Choroid plexus epithelial cell (primary cell): ENCODE measurements at regions not wholly inside any gene's neighbourhood (a gene's known extent, or its start where the extent isn't known, plus 50 kb on each side); places are given as distances from the start of the nearest gene placed in this dataset.
A peak's percentile ranks its signal among the peaks of the same experiment; 100 is the strongest.

ENCODE experiments used
- DNase-seq: peaks from one replicate; pipeline ENCODE4 v3.0.0-alpha.2; 2010; ENCODE audit warnings: low read depth
- H3K4me3 ChIP-seq: 2 replicates; pipeline ENCODE4 v1.5.1; 2011; ENCODE audit warnings: low read depth, mild to moderate bottlenecking, control low read depth, low read length, moderate library complexity
- CTCF ChIP-seq: conservative IDR thresholded peaks from 2 replicates; pipeline ENCODE4 v1.5.1; 2011; ENCODE audit warnings: low read depth, mild to moderate bottlenecking, control low read depth, inconsistent platforms, low read length, moderate library complexity

GRCh38 chr3:110193074-110193473 lies 855.7 kb upstream of the DPPA4 start:
- H3K4me3 ChIP-seq, result no peak overlapping the region
- peak; percentile 9 for DNase-seq
- no peak for TF ChIP-seq CTCF

DNA sequence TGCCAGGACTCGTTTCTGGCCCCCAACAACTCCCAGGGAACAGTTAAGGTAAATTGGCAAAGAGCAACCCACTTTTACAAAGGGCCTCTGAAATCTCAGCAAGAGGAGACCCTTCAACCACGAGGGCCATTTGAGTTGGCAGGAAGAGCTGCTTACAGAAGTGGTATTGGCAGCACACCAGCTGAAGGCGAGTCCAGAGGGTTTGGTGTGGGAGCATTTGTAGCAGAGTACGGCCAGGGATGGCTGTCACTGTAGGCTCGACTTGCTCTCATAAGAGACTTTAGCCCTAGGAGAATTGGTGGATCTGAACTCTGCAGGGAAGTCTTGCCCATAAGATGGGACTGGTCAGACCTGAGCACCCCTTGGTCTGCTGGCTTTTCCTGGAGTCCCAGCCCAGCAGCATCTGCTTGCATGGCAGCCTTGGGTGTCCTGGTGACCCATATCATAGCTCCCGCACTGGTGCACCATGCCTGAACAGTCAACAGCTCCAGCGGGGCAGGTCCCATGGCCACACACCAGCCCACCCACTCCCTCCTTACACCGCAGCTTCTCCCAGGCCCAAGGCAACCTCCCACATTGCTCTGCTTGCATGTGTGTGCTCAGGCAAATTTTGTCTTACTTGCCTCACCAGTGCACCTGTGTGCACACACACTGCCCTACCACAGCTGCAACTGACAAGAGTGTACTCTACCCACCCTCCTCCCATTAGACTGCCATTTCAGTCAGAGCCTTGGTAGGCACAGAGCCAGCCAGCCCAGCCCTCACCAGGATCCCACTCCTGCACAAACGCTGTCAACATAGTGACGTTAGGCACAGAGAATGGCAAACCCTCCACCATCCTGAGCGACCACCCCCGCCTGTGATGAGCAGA lies 861.6 kb upstream of the DPPA4 start:
- TF ChIP-seq CTCF, result no peak
- no peak overlapping the region for H3K4me3 ChIP-seq
- DNase-seq, result peak; percentile 23

DNA sequence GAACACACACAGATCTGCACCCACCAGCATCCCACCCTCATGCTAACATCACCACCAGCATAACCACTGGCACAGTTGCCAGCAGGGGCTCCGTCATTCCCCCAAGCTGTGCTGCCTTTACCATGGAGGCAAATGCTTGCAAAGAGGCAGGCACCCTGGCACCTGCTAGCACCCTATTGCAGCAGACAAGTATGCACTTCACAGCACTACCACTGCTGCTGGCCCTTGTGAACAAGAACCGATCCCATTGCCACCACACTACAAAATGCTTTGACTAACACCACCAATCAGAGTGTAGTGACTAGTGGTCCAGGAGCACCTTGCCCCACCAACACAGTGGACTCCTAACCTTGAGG lies 862.2 kb upstream of the DPPA4 start:
- DNase-seq, result no peak
- no peak for TF ChIP-seq CTCF
- no peak overlapping the region for H3K4me3 ChIP-seq

DNA sequence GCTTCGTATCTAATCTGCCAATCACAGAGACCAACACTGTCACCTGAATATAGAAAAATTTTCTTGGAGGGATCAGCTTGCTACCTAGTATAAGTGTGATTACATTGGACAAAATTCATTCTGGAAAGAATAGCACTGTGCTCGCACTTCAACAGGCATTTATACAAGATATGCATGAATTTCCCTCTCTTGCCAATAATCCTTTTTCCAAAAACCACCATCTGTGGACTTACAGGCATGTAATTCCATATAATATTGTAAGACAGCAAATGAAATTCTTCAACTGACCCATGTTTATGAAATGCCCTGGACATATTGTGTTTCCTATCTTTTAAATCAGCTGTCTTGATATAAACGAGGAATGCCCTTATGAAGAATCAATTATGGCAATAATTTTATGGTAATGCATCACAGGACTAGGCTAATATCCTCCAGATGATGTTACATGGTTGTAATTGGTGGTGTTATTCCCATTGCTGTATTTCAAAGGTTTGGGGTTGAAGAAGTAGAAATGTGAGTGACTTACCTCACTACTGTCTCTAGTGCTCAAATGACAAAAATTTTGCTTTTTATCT lies 861.4 kb upstream of the NECTIN3 start:
- no peak for DNase-seq
- no peak overlapping the region for H3K4me3 ChIP-seq
- TF ChIP-seq CTCF, result no peak

DNA sequence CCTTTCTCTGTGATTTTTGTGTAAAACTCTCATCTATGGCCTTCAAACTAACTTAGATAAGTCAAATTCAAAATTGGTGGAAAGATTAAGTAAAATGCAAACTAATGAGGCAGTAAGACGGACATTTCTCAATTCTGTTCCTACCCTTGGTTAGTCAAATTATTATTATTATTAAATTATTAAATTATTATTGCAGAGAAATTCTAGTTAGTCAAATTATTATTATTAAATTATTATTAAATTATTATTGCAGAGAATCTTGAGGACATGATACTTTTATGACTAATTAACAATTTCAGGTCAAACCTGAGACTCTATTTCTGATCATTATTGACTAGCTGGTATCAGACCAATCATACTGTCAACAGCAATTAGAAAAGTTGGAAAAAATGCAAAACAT lies 845.0 kb upstream of the NECTIN3 start:
- no peak for TF ChIP-seq CTCF
- DNase-seq, result no peak
- H3K4me3 ChIP-seq, result no peak overlapping the region

- no peak for TF ChIP-seq CTCF
- no peak overlapping the region for H3K4me3 ChIP-seq
- DNase-seq, result peak; percentile 19
Measured at GRCh38 chr3:110227991-110228390, 843.6 kb upstream of the NECTIN3 start.

GRCh38 chr3:110234831-110235230 lies 836.8 kb upstream of the NECTIN3 start:
- DNase-seq, result peak; percentile 22
- TF ChIP-seq CTCF, result no peak
- H3K4me3 ChIP-seq, result no peak overlapping the region
